MM.1S (cell line): ENCODE measurements at regions not wholly inside any gene's neighbourhood (a gene's known extent, or its start where the extent isn't known, plus 50 kb on each side); places are given as distances from the start of the nearest gene placed in this dataset.

Experiments used
- DNase-seq: peaks from one replicate; pipeline ENCODE4 v3.0.0-alpha.2; 2015
- H2AFZ ChIP-seq: fragments of 300-600 bp; sonication (generic); 2 replicates; pipeline ENCODE4 v1.6.0; 2016; ENCODE audit warnings: antibody characterized with exemption, low read length
- H3F3A ChIP-seq: fragments of 300-600 bp; sonication (generic); 2 replicates; pipeline ENCODE4 v1.6.1; 2016; ENCODE audit warnings: mild to moderate bottlenecking, antibody characterized with exemption, low read length, moderate library complexity, mixed read lengths; ENCODE audit not compliant: insufficient read depth
- H3K27ac ChIP-seq: fragments of 300-600 bp; sonication (generic); 2 replicates; pipeline ENCODE4 v1.5.1; 2016; ENCODE audit warnings: mild to moderate bottlenecking, low read length
- H3K27me3 ChIP-seq: fragments of 300-600 bp; sonication (generic); replicated peaks from 2 replicates; pipeline ENCODE4 v1.6.0; 2016; ENCODE audit warnings: low read length; ENCODE audit not compliant: insufficient read depth
- H3K36me3 ChIP-seq: fragments of 300-600 bp; sonication (generic); replicated peaks from 2 replicates; pipeline ENCODE4 v1.6.1; 2016; ENCODE audit warnings: mild to moderate bottlenecking, low read length, mixed read lengths; ENCODE audit not compliant: insufficient read depth
- H3K4me1 ChIP-seq: fragments of 300-600 bp; sonication (generic); 2 replicates; pipeline ENCODE4 v1.6.1; 2016; ENCODE audit warnings: low read length, mixed read lengths
- H3K4me2 ChIP-seq: fragments of 300-600 bp; sonication (generic); 2 replicates; pipeline ENCODE4 v1.6.0; 2016; ENCODE audit warnings: low read depth, low read length
- H3K4me3 ChIP-seq: fragments of 300-600 bp; sonication (generic); 2 replicates; pipeline ENCODE4 v1.5.1; 2016; ENCODE audit warnings: low read length, mixed read lengths
- H3K79me2 ChIP-seq: fragments of 300-600 bp; sonication (generic); 2 replicates; pipeline ENCODE4 v1.6.1; 2016; ENCODE audit warnings: mixed run types, low read length, mixed read lengths
- H3K9ac ChIP-seq: fragments of 300-600 bp; sonication (generic); 2 replicates; pipeline ENCODE4 v1.6.1; 2016; ENCODE audit warnings: low read length, mixed read lengths
- H3K9me2 ChIP-seq: fragments of 300-600 bp; sonication (generic); replicated peaks from 2 replicates; pipeline ENCODE4 v1.6.1; 2016; ENCODE audit warnings: mild to moderate bottlenecking, low read length, mixed read lengths; ENCODE audit not compliant: insufficient read depth
- H3K9me3 ChIP-seq: fragments of 300-600 bp; sonication (generic); replicated peaks from 2 replicates; pipeline ENCODE4 v1.6.1; 2016; ENCODE audit warnings: mild to moderate bottlenecking, low read length, mixed read lengths; ENCODE audit not compliant: insufficient read depth
- H4K20me1 ChIP-seq: fragments of 300-600 bp; sonication (generic); 2 replicates; pipeline ENCODE4 v1.6.1; 2016; ENCODE audit warnings: mild to moderate bottlenecking, low read length, moderate library complexity, mixed read lengths; ENCODE audit not compliant: insufficient read depth
- EZH2 ChIP-seq: fragments of 300-600 bp; sonication (generic); optimal IDR thresholded peaks from 2 replicates; pipeline ENCODE3; 2017; ENCODE audit warnings: low read depth, mild to moderate bottlenecking, antibody characterized with exemption, low read length, mixed read lengths
- EZH2phosphoT487 ChIP-seq: fragments of 300-600 bp; sonication (generic); IDR thresholded peaks from 2 replicates; pipeline ENCODE4 v1.6.1; 2018; ENCODE audit warnings: antibody characterized with exemption, low read length
- TF ChIP-seq, protein P1 (sequence below): fragments of 300-600 bp; sonication (generic); IDR thresholded peaks from 2 replicates; pipeline ENCODE4 v1.5.1; 2016; ENCODE audit warnings: antibody characterized with exemption, low read length, mixed read lengths

DNA sequence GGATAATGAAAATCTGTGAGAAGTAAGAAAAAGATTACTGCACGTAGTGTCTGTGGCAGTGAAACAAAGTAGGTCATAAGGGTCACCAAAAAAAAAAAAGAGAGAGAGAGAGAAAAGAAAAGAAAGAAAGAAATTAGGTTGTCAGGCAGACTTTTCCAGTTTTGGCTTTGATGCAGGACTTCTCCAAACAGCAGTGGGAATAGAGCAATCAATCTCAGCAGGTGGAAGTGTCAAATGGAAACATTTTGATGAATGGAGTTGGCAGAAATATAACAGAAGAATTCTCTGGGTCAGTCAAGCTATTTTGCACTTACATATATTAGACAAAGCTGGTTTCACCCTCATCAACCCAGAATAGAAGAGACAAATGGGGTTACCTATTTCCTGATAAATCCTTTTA, 745.8 kb downstream of the SLC6A15 start:
- Histone ChIP-seq H3K4me1 (no peaks in the 10 kb centered on the region), H3K27me3 (no peaks in the 10 kb centered on the region), H3K4me2 (no peak overlapping the region), H3F3A (no peaks in the 10 kb centered on the region), H4K20me1 (no peaks in the 10 kb centered on the region), H3K4me3 (no peak overlapping the region), H3K9me3 (no peaks in the 10 kb centered on the region), H3K36me3 (no peaks in the 10 kb centered on the region), H3K79me2 (no peaks in the 10 kb centered on the region), H3K9ac (no peak overlapping the region), H3K27ac (no peak overlapping the region), H3K9me2 (no peaks in the 10 kb centered on the region), H2AFZ (no peak overlapping the region)
- TF ChIP-seq, protein P1, sequence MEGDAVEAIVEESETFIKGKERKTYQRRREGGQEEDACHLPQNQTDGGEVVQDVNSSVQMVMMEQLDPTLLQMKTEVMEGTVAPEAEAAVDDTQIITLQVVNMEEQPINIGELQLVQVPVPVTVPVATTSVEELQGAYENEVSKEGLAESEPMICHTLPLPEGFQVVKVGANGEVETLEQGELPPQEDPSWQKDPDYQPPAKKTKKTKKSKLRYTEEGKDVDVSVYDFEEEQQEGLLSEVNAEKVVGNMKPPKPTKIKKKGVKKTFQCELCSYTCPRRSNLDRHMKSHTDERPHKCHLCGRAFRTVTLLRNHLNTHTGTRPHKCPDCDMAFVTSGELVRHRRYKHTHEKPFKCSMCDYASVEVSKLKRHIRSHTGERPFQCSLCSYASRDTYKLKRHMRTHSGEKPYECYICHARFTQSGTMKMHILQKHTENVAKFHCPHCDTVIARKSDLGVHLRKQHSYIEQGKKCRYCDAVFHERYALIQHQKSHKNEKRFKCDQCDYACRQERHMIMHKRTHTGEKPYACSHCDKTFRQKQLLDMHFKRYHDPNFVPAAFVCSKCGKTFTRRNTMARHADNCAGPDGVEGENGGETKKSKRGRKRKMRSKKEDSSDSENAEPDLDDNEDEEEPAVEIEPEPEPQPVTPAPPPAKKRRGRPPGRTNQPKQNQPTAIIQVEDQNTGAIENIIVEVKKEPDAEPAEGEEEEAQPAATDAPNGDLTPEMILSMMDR: no peak
- TF ChIP-seq EZH2 (no peak), EZH2phosphoT487 (no peak)
- DNase-seq: no peak

DNA sequence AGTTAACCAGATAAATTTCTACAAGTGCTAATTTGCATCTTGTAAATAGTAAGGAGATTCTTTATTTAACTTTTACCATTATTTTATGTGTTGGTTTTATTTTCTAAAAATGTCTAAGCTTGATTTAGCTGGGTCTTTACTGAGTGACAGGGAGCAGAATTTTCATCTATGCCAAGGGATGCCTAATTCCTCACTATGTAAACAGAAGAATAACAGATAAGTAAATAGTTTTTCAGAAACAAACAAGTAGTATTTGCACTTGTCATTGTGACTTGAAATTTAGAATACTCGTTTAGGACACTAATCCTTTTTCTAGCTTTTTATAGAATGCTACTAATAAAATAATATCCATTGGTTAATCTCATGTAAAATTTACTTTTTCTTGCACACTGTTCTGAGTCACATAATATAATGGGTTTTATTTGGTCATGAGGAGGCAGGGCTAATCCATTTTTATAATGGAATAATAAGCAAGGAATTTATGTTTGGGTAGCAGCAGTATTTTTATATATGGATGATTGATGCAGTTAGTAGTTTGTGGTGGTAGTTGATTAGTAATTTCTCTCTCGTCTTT, 746.5 kb downstream of the SLC6A15 start:
- H3K4me1 ChIP-seq: no peaks in the 10 kb centered on the region
- no peak overlapping the region for H3K4me3 ChIP-seq
- no peak for TF ChIP-seq EZH2phosphoT487
- no peak for TF ChIP-seq EZH2
- TF ChIP-seq, protein P1: no peak
- H3K4me2 ChIP-seq: no peak overlapping the region
- no peaks in the 10 kb centered on the region for H3K36me3 ChIP-seq
- no peaks in the 10 kb centered on the region for H4K20me1 ChIP-seq
- no peak overlapping the region for H3K27ac ChIP-seq
- H3K9ac ChIP-seq: no peak overlapping the region
- DNase-seq: no peak
- no peaks in the 10 kb centered on the region for H3K9me2 ChIP-seq
- H3K27me3 ChIP-seq: no peaks in the 10 kb centered on the region
- H3F3A ChIP-seq: no peaks in the 10 kb centered on the region
- H2AFZ ChIP-seq: no peak overlapping the region
- no peaks in the 10 kb centered on the region for H3K9me3 ChIP-seq
- no peaks in the 10 kb centered on the region for H3K79me2 ChIP-seq

DNA sequence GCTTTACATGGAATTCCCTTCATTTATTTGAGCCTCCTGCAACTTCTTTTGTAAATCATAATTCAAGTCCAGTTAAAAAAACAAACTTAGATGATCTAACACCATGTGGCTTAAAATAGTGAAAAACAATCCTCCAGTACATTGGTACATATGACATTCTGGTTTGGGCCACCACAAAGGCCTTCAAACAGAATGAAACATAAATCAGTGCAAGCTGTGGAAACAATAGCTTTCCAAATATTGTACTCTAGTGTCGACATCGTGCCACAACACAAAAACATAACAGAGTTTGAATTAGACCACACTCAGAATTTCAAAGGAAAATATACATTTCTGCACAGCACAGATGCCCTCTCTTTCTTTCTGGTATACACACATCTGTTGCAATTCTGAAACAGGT, 751.3 kb downstream of the SLC6A15 start:
- H2AFZ ChIP-seq: no peak overlapping the region
- H3K27me3 ChIP-seq: no peaks in the 10 kb centered on the region

More for the DNA sequence above, 751.3 kb downstream of the SLC6A15 start:
- Histone ChIP-seq H3K36me3 (no peaks in the 10 kb centered on the region), H3K4me2 (no peak overlapping the region), H3F3A (no peaks in the 10 kb centered on the region), H3K4me3 (no peak overlapping the region), H3K9ac (no peak overlapping the region), H3K4me1 (no peaks in the 10 kb centered on the region), H3K9me3 (no peaks in the 10 kb centered on the region), H3K27ac (no peak overlapping the region), H3K79me2 (no peaks in the 10 kb centered on the region), H4K20me1 (no peaks in the 10 kb centered on the region), H3K9me2 (no peaks in the 10 kb centered on the region)
- DNase-seq: no peak
- no peak for TF ChIP-seq EZH2
- TF ChIP-seq, protein P1: no peak
- no peak for TF ChIP-seq EZH2phosphoT487
